Stimulated activated effector memory CD8-positive, alpha-beta T cell treated with anti-CD3 and anti-CD28 coated beads, Interleukin-12 subunit alpha, Interleukin-12 subunit beta, amount 100 ng/mL, for 72 hours (primary cell): ENCODE measurements at regions not wholly inside any gene's neighbourhood (a gene's known extent, or its start where the extent isn't known, plus 50 kb on each side); places are given as distances from the start of the nearest gene placed in this dataset.

Experiments
- ATAC-seq: fragments of 150-1000 bp; cut with Tn5 transposase; 2 replicates; pipeline ENCODE4 v1.10.0; 2021
- DNase-seq, 2 donors: peaks; one replicate each; pipeline ENCODE4 v3.0.0; 2021 to 2022; ENCODE audit warnings: low spot score in 2 of 2
- H3K27ac Mint-ChIP-seq: one replicate; pipeline ENCODE4 v1.8.0; 2022; ENCODE audit warnings: mild to moderate bottlenecking, mixed read lengths
- H3K36me3 Mint-ChIP-seq: one replicate; pipeline ENCODE4 v1.8.0; 2022; ENCODE audit warnings: mild to moderate bottlenecking, mixed read lengths
- H3K4me1 Mint-ChIP-seq: one replicate; pipeline ENCODE4 v1.8.0; 2022; ENCODE audit warnings: mixed read lengths
- H3K4me3 Mint-ChIP-seq: one replicate; pipeline ENCODE4 v1.8.0; 2022; ENCODE audit warnings: mild to moderate bottlenecking, mixed read lengths
- H3K9me3 Mint-ChIP-seq: one replicate; pipeline ENCODE4 v1.8.0; 2022; ENCODE audit warnings: mixed read lengths

DNA sequence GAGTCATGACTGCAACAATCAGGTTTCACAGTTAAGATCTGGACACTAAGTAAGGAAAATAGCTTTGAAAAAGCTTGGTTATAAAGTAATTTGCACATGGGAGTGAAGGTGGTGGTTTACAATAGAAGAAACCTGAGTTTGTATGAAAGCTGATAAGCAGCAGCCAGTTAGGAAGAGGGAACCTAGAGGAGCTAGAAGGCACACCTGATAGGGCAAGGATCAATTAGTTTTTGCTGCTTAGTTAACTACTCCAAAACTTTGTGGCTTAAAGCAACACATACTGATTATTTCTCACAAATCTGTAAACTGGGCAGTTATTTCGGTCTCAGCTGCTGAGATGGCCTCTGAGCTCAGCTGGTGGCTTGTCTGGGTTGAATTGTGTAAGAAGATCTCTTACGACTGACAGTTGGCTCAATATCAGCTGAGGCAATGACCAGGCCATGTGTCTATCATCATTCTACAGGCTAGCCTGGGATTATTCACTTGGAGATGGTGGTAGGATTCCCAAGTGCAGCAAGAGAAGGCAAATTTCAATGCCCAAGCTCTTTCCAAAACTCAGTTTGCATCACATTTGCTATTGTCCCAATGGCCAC is 255.0 kb upstream of the PITX2 start:
- no peak for DNase-seq
- Mint-ChIP-seq H3K36me3 (no peaks in the 10 kb centered on the region), H3K4me3 (no peak overlapping the region), H3K9me3 (peaks cover 11% of the 10 kb centered on the region), H3K27ac (no peak overlapping the region), H3K4me1 (no peaks in the 10 kb centered on the region)
- no peak for ATAC-seq

- peaks cover 15% of the 10 kb centered on the region for H3K9me3 Mint-ChIP-seq
- H3K27ac Mint-ChIP-seq, result no peak overlapping the region
- no peak for DNase-seq
- no peak overlapping the region for H3K4me3 Mint-ChIP-seq
- no peaks in the 10 kb centered on the region for H3K4me1 Mint-ChIP-seq
- ATAC-seq, result no peak
- H3K36me3 Mint-ChIP-seq, result no peaks in the 10 kb centered on the region
Measured at GRCh38 chr4:110878413-110878812, 255.5 kb upstream of the PITX2 start.

- Mint-ChIP-seq H3K27ac (no peak overlapping the region), H3K4me3 (no peak overlapping the region), H3K9me3 (peaks cover 15% of the 10 kb centered on the region), H3K4me1 (no peaks in the 10 kb centered on the region), H3K36me3 (no peaks in the 10 kb centered on the region)
- no peak for DNase-seq
- no peak for ATAC-seq
Measured at GRCh38 chr4:110878956-110879355, 256.1 kb upstream of the PITX2 start.

GRCh38 chr4:110886270-110886669 is 263.4 kb upstream of the PITX2 start:
- DNase-seq (no peak), ATAC-seq (no peak)
- Mint-ChIP-seq H3K4me1 (no peaks in the 10 kb centered on the region), H3K27ac (no peak overlapping the region), H3K4me3 (no peak overlapping the region), H3K36me3 (no peaks in the 10 kb centered on the region), H3K9me3 (peaks cover 15% of the 10 kb centered on the region)

- Mint-ChIP-seq H3K9me3 (peaks cover 10% of the 10 kb centered on the region), H3K4me1 (no peaks in the 10 kb centered on the region), H3K27ac (no peak overlapping the region), H3K4me3 (no peak overlapping the region), H3K36me3 (no peaks in the 10 kb centered on the region)
- DNase-seq (no peak), ATAC-seq (no peak)
Measured at GRCh38 chr4:110886856-110887255, 264.0 kb upstream of the PITX2 start.

GRCh38 chr4:110897784-110898183 is 274.9 kb upstream of the PITX2 start:
- H3K4me3 Mint-ChIP-seq, result no peak overlapping the region
- no peak for DNase-seq
- H3K27ac Mint-ChIP-seq, result no peak overlapping the region
- H3K4me1 Mint-ChIP-seq, result no peaks in the 10 kb centered on the region
- H3K9me3 Mint-ChIP-seq, result peaks cover 10% of the 10 kb centered on the region
- ATAC-seq, result no peak
- H3K36me3 Mint-ChIP-seq, result no peaks in the 10 kb centered on the region

DNA sequence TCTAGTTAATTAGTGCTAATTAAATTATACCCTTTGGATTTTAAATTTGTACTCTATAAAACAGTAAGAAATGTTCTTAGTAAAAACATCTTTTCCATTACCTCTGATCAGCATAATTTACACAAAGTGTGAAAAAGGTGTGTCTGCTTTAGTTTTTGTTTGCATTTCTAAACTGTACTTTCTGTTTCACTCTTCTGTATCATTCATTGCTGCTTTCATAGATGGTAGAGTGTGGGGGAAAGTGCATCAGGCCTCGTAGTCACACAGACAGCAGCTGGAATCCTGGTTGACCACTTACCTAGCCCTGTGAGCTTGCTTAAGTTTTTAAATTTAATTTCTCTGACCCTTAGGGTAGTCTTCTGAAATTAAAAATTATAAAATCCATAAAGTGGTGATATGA is 275.4 kb upstream of the PITX2 start:
- no peak for DNase-seq
- Mint-ChIP-seq H3K27ac (no peak overlapping the region), H3K36me3 (no peaks in the 10 kb centered on the region), H3K4me1 (no peaks in the 10 kb centered on the region), H3K9me3 (peaks cover 10% of the 10 kb centered on the region), H3K4me3 (no peak overlapping the region)
- ATAC-seq, result no peak

- H3K4me3 Mint-ChIP-seq, result no peak overlapping the region
- no peak for DNase-seq
- no peaks in the 10 kb centered on the region for H3K4me1 Mint-ChIP-seq
- H3K27ac Mint-ChIP-seq, result no peak overlapping the region
- H3K9me3 Mint-ChIP-seq, result peaks cover 10% of the 10 kb centered on the region
- no peak for ATAC-seq
- no peaks in the 10 kb centered on the region for H3K36me3 Mint-ChIP-seq
Measured at GRCh38 chr4:110900213-110900769, 277.4 kb upstream of the PITX2 start.

GRCh38 chr4:110902500-110902899 is 279.6 kb upstream of the PITX2 start:
- no peaks in the 10 kb centered on the region for H3K4me1 Mint-ChIP-seq
- no peak for ATAC-seq
- H3K4me3 Mint-ChIP-seq, result no peak overlapping the region
- no peak overlapping the region for H3K27ac Mint-ChIP-seq
- DNase-seq, result no peak
- peaks cover 13% of the 10 kb centered on the region for H3K9me3 Mint-ChIP-seq
- H3K36me3 Mint-ChIP-seq, result no peaks in the 10 kb centered on the region

DNA sequence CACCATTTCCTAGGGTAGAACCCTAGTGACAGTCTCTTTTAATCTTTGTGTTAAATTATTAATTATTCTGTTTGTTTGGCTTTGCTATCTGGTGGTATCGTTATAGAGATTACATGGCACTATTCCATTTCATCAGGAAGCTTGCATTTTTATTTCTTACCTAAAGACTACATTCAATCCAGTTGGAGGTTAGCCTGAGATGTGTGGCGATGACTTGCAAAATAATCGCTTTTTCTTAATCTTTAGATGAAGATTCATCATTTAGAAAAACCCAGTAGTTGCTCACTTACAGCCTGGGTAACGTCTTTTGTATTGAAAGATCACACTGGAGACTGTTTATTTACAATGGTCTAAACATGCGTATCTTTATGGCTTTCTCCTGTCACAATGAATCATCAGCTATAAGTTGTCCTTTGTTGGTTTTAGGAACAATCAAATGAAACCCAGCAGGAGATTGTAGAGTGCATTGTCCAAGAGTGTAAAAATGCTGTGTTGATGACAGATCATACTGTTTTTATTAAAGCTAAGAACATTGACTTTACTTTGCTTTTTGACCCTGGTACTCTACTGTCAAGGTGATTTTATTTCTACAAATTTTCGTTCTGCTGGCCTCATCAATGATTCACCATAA is 281.7 kb upstream of the PITX2 start:
- H3K27ac Mint-ChIP-seq, result no peak overlapping the region
- H3K36me3 Mint-ChIP-seq, result no peaks in the 10 kb centered on the region
- no peaks in the 10 kb centered on the region for H3K4me1 Mint-ChIP-seq
- no peak overlapping the region for H3K4me3 Mint-ChIP-seq
- H3K9me3 Mint-ChIP-seq, result peaks cover 7% of the 10 kb centered on the region
- ATAC-seq (no peak), DNase-seq (no peak)

GRCh38 chr4:110905367-110905766 is 282.5 kb upstream of the PITX2 start:
- Mint-ChIP-seq H3K36me3 (no peaks in the 10 kb centered on the region), H3K27ac (no peak overlapping the region), H3K4me3 (no peak overlapping the region), H3K9me3 (peaks cover 10% of the 10 kb centered on the region), H3K4me1 (no peaks in the 10 kb centered on the region)
- DNase-seq (no peak), ATAC-seq (no peak)

GRCh38 chr4:110907801-110908313 is 285.0 kb upstream of the PITX2 start:
- H3K27ac Mint-ChIP-seq, result no peak overlapping the region
- no peak for DNase-seq
- H3K4me3 Mint-ChIP-seq, result no peak overlapping the region

GRCh38 chr4:110914791-110915190 is 291.9 kb upstream of the PITX2 start:
- Mint-ChIP-seq H3K9me3 (peaks cover 8% of the 10 kb centered on the region), H3K36me3 (no peaks in the 10 kb centered on the region), H3K27ac (no peak overlapping the region), H3K4me3 (no peak overlapping the region), H3K4me1 (no peaks in the 10 kb centered on the region)
- DNase-seq (no peak), ATAC-seq (no peak)

More at GRCh38 chr4:110907801-110908313, 285.0 kb upstream of the PITX2 start:
- no peak for ATAC-seq
- no peaks in the 10 kb centered on the region for H3K36me3 Mint-ChIP-seq
- peaks cover 6% of the 10 kb centered on the region for H3K9me3 Mint-ChIP-seq
- H3K4me1 Mint-ChIP-seq, result no peaks in the 10 kb centered on the region

DNA sequence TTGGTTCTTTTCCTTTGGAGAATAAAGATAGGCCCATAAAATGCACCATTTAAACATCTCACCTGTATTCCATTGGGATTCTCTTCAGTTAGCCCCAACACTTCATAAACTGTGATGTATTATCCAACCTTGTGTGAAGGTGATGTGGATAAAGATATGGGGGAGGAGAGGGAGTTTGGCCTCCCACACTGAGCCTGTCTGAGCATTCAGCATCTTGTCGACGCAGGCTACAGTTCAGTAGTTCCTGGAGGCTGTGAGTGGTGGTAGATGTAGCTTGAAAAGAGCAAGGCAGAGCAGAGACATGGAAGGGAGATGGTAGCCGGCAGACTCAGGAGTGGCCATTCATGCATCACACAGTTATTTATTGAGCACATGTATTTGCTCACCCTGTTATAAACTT is 292.4 kb upstream of the PITX2 start:
- no peak for DNase-seq
- Mint-ChIP-seq H3K9me3 (peaks cover 6% of the 10 kb centered on the region), H3K36me3 (no peaks in the 10 kb centered on the region), H3K4me3 (no peak overlapping the region), H3K4me1 (no peaks in the 10 kb centered on the region), H3K27ac (no peak overlapping the region)
- no peak for ATAC-seq

- Mint-ChIP-seq H3K27ac (no peak overlapping the region), H3K4me3 (no peak overlapping the region), H3K9me3 (peaks cover 6% of the 10 kb centered on the region), H3K36me3 (no peaks in the 10 kb centered on the region), H3K4me1 (no peaks in the 10 kb centered on the region)
- DNase-seq (no peak), ATAC-seq (no peak)
Measured at GRCh38 chr4:110916505-110916904, 293.6 kb upstream of the PITX2 start.

- H3K4me1 Mint-ChIP-seq, result no peaks in the 10 kb centered on the region
- no peak overlapping the region for H3K27ac Mint-ChIP-seq
- no peaks in the 10 kb centered on the region for H3K36me3 Mint-ChIP-seq
- no peak overlapping the region for H3K4me3 Mint-ChIP-seq
- peaks cover 6% of the 10 kb centered on the region for H3K9me3 Mint-ChIP-seq
- ATAC-seq, result no peak
- no peak for DNase-seq
Measured at GRCh38 chr4:110917835-110918234, 295.0 kb upstream of the PITX2 start.
